GM12878 (cell line): ENCODE measurements at regions not wholly inside any gene's neighbourhood (a gene's known extent, or its start where the extent isn't known, plus 50 kb on each side); places are given as distances from the start of the nearest gene placed in this dataset.

ENCODE experiments used
- ATAC-seq: fragments of 200-7000 bp; cut with Tn5 transposase; 3 replicates; pipeline ENCODE4 v1.9.1; 2020; ENCODE audit warnings: mild to moderate bottlenecking, moderate library complexity
- BruUV-seq: library from RNA; stranded (reverse); fragments of 400-500 nt; replicated peaks from 2 replicates; lab custom pipeline; 2021; lab: Mats Ljungman, UMichigan
- CTCF ChIA-PET: fragments of 300-600 bp; sonication (Branson Sonifier 250); formaldehyde crosslinking; extraction: SDS; loops from one replicate; lab custom pipeline; 2021; ENCODE audit warnings: inconsistent platforms; lab: Yijun Ruan, JAX
- POLR2A ChIA-PET: fragments of 350-600 bp; formaldehyde crosslinking; extraction: SDS; loops from one replicate; lab custom pipeline; 2021; ENCODE audit warnings: inconsistent platforms; lab: Charles Lee
- RAD21 ChIA-PET: fragments of 300-600 bp; sonication (Branson Sonifier 250); formaldehyde crosslinking; loops from one replicate; lab custom pipeline; 2023; ENCODE audit warnings: antibody characterized with exemption; ENCODE audit not compliant: unreplicated experiment; lab: Charles Lee
- SMC1A ChIA-PET: fragments of 300-600 bp; sonication (Branson Sonifier 250); formaldehyde crosslinking; loops from one replicate; lab custom pipeline; 2023; ENCODE audit not compliant: unreplicated experiment, uncharacterized antibody; lab: Charles Lee
- DNase-seq: peaks from one replicate; pipeline ENCODE4 v3.0.0-alpha.2; 2011; ENCODE audit warnings: low read depth, low spot score
- FAIRE-seq: peaks from 3 replicates; lab custom pipeline; 2011; peaks lifted over from hg19 to GRCh38; lab: Jason Lieb, UNC
- H2AFZ ChIP-seq: 2 replicates; pipeline ENCODE4 v1.6.0; 2011; ENCODE audit warnings: low read depth, low read length, control low read depth; ENCODE audit not compliant: control insufficient read depth
- H3K27ac ChIP-seq: 2 replicates; pipeline ENCODE4 v1.5.1; 2011; ENCODE audit warnings: control low read depth; ENCODE audit not compliant: control insufficient read depth, insufficient read depth
- H3K27me3 ChIP-seq, 2 experiments: replicated peaks in 1 of 2; 2 replicates each; pipeline versions ENCODE4 v1.6.0 to v1.6.1; 2011; ENCODE audit warnings: low read length in 1 of 2; ENCODE audit not compliant: control insufficient read depth in 2 of 2, insufficient read depth in 2 of 2
- H3K36me3 ChIP-seq, 2 experiments: 2 replicates each; pipeline ENCODE4 v1.5.1; 2011; ENCODE audit warnings: low read length in 1 of 2; ENCODE audit not compliant: control insufficient read depth in 2 of 2, insufficient read depth in 2 of 2
- H3K4me1 ChIP-seq: 2 replicates; pipeline ENCODE4 v1.6.1; 2011; ENCODE audit warnings: mild to moderate bottlenecking, low read length, moderate library complexity, mixed read lengths; ENCODE audit not compliant: control insufficient read depth, insufficient read depth
- H3K4me2 ChIP-seq: 2 replicates; pipeline ENCODE4 v1.6.0; 2011; ENCODE audit warnings: control low read depth; ENCODE audit not compliant: control insufficient read depth, insufficient read depth
- H3K4me3 ChIP-seq: fragments of 200-600 bp; sonication (generic); 2 replicates; pipeline ENCODE4 v1.5.1; 2016
- H3K79me2 ChIP-seq: 2 replicates; pipeline ENCODE4 v1.6.0; 2011; ENCODE audit warnings: low read length; ENCODE audit not compliant: control insufficient read depth, insufficient read depth
- H3K9ac ChIP-seq: 2 replicates; pipeline ENCODE4 v1.8.0; 2011; ENCODE audit warnings: low read length, control low read depth, mixed read lengths; ENCODE audit not compliant: control insufficient read depth, insufficient read depth
- H3K9me3 ChIP-seq: replicated peaks from 3 replicates; pipeline ENCODE4 v1.5.1; 2011; ENCODE audit warnings: mild to moderate bottlenecking, low read length; ENCODE audit not compliant: control insufficient read depth, insufficient read depth
- H4K20me1 ChIP-seq: 2 replicates; pipeline ENCODE4 v1.6.0; 2011; ENCODE audit not compliant: control insufficient read depth, insufficient read depth
- BMI1 ChIP-seq: fragments of 450-650 bp; IDR thresholded peaks from 2 replicates; pipeline ENCODE4 v1.6.1; 2016; ENCODE audit warnings: mild to moderate bottlenecking, moderate library complexity, borderline replicate concordance
- CEBPB ChIP-seq, 2 experiments: fragments of 150-350 bp in 1 of 2; IDR thresholded peaks; 2 replicates each; pipeline ENCODE4 v1.6.1; 2012 to 2014; ENCODE audit warnings: low read depth in 2 of 2, low read length in 2 of 2, borderline replicate concordance in 1 of 2, inconsistent platforms in 1 of 2
- E2F8 ChIP-seq: fragments of 450-650 bp; IDR thresholded peaks from 2 replicates; pipeline ENCODE4 v1.6.1; 2018; ENCODE audit warnings: mild to moderate bottlenecking, low read depth, moderate library complexity; ENCODE audit not compliant: partially characterized antibody
- EP300 ChIP-seq, 2 experiments: fragments of 150-350 bp in 1 of 2; IDR thresholded peaks; 2 replicates each; pipeline ENCODE4 v1.6.1; 2011 to 2012; ENCODE audit warnings: low read depth in 2 of 2, low read length in 2 of 2, borderline replicate concordance in 1 of 2, improper control_type of control experiment in 1 of 2, inconsistent platforms in 1 of 2; ENCODE audit not compliant: control insufficient read depth in 1 of 2
- IRF4 ChIP-seq: IDR thresholded peaks from 2 replicates; pipeline ENCODE4 v1.6.1; 2011; ENCODE audit warnings: low read depth, low read length
- LARP7 ChIP-seq: fragments of 450-650 bp; IDR thresholded peaks from 2 replicates; pipeline ENCODE4 v1.6.1; 2017; ENCODE audit warnings: mild to moderate bottlenecking
- MYC ChIP-seq: IDR thresholded peaks from 2 replicates; pipeline ENCODE4 v1.6.1; 2011; ENCODE audit warnings: mild to moderate bottlenecking, low read length, moderate library complexity, inconsistent platforms; ENCODE audit not compliant: insufficient read depth, insufficient replicate concordance, insufficient read length, severe bottlenecking
- SMAD1 ChIP-seq: fragments of 450-650 bp; IDR thresholded peaks from 2 replicates; pipeline ENCODE4 v1.6.1; 2018; ENCODE audit warnings: mild to moderate bottlenecking, low read depth; ENCODE audit not compliant: partially characterized antibody
- STAT1 ChIP-seq: fragments of 450-650 bp; conservative IDR thresholded peaks from 2 replicates; pipeline ENCODE4 v1.6.1; 2014; ENCODE audit warnings: antibody characterized with exemption, mild to moderate bottlenecking
- STAT3 ChIP-seq: IDR thresholded peaks from 2 replicates; pipeline ENCODE4 v1.6.1; 2011; ENCODE audit warnings: low read depth, low read length, improper control_type of control experiment
- ZNF207 ChIP-seq: fragments of 450-650 bp; IDR thresholded peaks from 2 replicates; pipeline ENCODE4 v1.6.1; 2014; ENCODE audit warnings: antibody characterized with exemption, mild to moderate bottlenecking, borderline replicate concordance
- ZZZ3 ChIP-seq: IDR thresholded peaks from 2 replicates; pipeline ENCODE4 v1.6.1; 2011; ENCODE audit warnings: low read depth; ENCODE audit not compliant: control insufficient read depth, insufficient read length
- whole genome bisulfite sequencing: methylation state at CpG from one replicate; pipeline ENCODE4 v1.1.6; 2016; ENCODE audit warnings: low lambda C conversion rate; ENCODE audit not compliant: insufficient replicate concordance, insufficient coverage; ENCODE audit errors: missing lambda C conversion rate; 5-methylcytosine and 5-hydroxymethylcytosine counted together
- in situ Hi-C: fragments of 300-500 bp; cut with MboI; formaldehyde crosslinking; loops from 9 replicates; pipeline ENCODE4 v1.14.3; 2018; ENCODE audit warnings: mixed read lengths
- intact Hi-C: fragments of 100-400 bp; cut with micrococcal nuclease; formaldehyde crosslinking; loops from one replicate; pipeline ENCODE4 v1.14.2; 2022; ENCODE audit not compliant: unreplicated experiment
- TF ChIP-seq, protein P1 (sequence below): IDR thresholded peaks from 2 replicates; pipeline ENCODE4 v1.6.1; 2012; ENCODE audit warnings: low read depth, low read length, improper control_type of control experiment
- TF ChIP-seq, protein P2 (sequence below): fragments of 450-650 bp; IDR thresholded peaks from 2 replicates; pipeline ENCODE4 v1.6.1; 2017; ENCODE audit warnings: antibody characterized with exemption, mild to moderate bottlenecking, moderate library complexity

DNA sequence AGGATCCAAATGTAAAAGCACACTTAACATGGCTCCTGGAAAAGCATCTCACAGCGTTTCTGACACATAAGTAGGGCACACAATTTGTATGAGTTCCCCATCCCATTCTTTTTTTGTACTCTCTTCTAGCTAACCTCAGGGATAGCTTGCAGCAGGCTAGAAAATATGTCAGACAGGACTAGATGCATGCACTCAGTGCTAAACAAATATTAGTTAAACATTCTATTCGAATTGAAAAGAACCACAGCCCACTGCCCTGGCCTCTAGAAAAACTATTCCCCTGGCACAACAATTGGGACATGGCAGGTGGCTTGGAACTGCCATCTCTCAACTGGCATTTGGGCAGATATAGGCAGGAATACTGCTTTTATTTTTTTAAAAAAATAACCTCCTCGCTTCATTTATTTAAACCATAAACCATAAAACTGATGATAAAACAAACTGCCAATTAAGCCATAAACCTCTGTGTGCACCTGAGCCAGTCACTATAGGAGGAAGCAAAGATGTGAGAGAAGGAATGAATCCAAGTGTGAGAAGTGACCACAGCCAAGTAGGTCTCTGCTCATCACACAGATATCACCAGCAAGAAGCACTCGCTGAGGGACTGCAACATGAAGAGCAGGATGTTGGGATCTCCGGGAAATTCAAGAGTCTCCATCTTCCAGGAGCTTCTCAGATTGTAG is 394.1 kb downstream of the NEBL start:
- H3K27ac ChIP-seq, result no peak overlapping the region
- no TSS peak for BruUV-seq
- H3K9me3 ChIP-seq, result no peaks in the 10 kb centered on the region
- intact Hi-C loops, result no loop called here
- RAD21 ChIA-PET, result no interaction called here
- no peaks in the 10 kb centered on the region for H3K4me1 ChIP-seq
- in situ Hi-C loops, result no loop called here
- H3K27me3 ChIP-seq, result no peaks in the 10 kb centered on the region
- H3K9ac ChIP-seq, result no peak overlapping the region
- no peak overlapping the region for H2AFZ ChIP-seq
- no peaks in the 10 kb centered on the region for H3K36me3 ChIP-seq
- CTCF ChIA-PET, result no interaction called here
- H4K20me1 ChIP-seq, result no peaks in the 10 kb centered on the region
- SMC1A ChIA-PET, result no interaction called here
- ATAC-seq (no peak), DNase-seq (no peak), FAIRE-seq (no peak)
- no peaks in the 10 kb centered on the region for H3K79me2 ChIP-seq
- POLR2A ChIA-PET, result no interaction called here
- TF ChIP-seq STAT1 (no peak), E2F8 (no peak), MYC (no peak), LARP7 (no peak), SMAD1 (no peak), ZNF207 (no peak), ZZZ3 (no peak), BMI1 (no peak), CEBPB (IDR thresholded peaks at IDR 0.05; ENCODE audit: borderline replicate concordance in 1 of 2, low read depth in 2 of 2, low read length in 2 of 2) (no peak), IRF4 (no peak), STAT3 (no peak), EP300 (IDR thresholded peaks at IDR 0.05; ENCODE audit: borderline replicate concordance in 1 of 2, control insufficient read depth in 1 of 2, low read depth in 2 of 2, low read length in 2 of 2) (no peak)
- TF ChIP-seq, protein P1, sequence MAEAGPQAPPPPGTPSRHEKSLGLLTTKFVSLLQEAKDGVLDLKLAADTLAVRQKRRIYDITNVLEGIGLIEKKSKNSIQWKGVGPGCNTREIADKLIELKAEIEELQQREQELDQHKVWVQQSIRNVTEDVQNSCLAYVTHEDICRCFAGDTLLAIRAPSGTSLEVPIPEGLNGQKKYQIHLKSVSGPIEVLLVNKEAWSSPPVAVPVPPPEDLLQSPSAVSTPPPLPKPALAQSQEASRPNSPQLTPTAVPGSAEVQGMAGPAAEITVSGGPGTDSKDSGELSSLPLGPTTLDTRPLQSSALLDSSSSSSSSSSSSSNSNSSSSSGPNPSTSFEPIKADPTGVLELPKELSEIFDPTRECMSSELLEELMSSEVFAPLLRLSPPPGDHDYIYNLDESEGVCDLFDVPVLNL, result no peak
- TF ChIP-seq, protein P2, sequence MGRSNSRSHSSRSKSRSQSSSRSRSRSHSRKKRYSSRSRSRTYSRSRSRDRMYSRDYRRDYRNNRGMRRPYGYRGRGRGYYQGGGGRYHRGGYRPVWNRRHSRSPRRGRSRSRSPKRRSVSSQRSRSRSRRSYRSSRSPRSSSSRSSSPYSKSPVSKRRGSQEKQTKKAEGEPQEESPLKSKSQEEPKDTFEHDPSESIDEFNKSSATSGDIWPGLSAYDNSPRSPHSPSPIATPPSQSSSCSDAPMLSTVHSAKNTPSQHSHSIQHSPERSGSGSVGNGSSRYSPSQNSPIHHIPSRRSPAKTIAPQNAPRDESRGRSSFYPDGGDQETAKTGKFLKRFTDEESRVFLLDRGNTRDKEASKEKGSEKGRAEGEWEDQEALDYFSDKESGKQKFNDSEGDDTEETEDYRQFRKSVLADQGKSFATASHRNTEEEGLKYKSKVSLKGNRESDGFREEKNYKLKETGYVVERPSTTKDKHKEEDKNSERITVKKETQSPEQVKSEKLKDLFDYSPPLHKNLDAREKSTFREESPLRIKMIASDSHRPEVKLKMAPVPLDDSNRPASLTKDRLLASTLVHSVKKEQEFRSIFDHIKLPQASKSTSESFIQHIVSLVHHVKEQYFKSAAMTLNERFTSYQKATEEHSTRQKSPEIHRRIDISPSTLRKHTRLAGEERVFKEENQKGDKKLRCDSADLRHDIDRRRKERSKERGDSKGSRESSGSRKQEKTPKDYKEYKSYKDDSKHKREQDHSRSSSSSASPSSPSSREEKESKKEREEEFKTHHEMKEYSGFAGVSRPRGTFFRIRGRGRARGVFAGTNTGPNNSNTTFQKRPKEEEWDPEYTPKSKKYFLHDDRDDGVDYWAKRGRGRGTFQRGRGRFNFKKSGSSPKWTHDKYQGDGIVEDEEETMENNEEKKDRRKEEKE, result no peak
- H3K4me2 ChIP-seq, result no peak overlapping the region
- H3K4me3 ChIP-seq, result no peak overlapping the region
- WGBS, result 16% methylated on average over 5 of the region's 5 CpGs
